GM12878 (cell line): ENCODE measurements at regions not wholly inside any gene's neighbourhood (a gene's known extent, or its start where the extent isn't known, plus 50 kb on each side); places are given as distances from the start of the nearest gene placed in this dataset.

Source experiments
- ATAC-seq: fragments of 200-7000 bp; cut with Tn5 transposase; 3 replicates; pipeline ENCODE4 v1.9.1; 2020; ENCODE audit warnings: mild to moderate bottlenecking, moderate library complexity
- BruUV-seq: library from RNA; stranded (reverse); fragments of 400-500 nt; replicated peaks from 2 replicates; lab custom pipeline; 2021; lab: Mats Ljungman, UMichigan
- CTCF ChIA-PET: fragments of 300-600 bp; sonication (Branson Sonifier 250); formaldehyde crosslinking; extraction: SDS; loops from one replicate; lab custom pipeline; 2021; ENCODE audit warnings: inconsistent platforms; lab: Yijun Ruan, JAX
- POLR2A ChIA-PET: fragments of 350-600 bp; formaldehyde crosslinking; extraction: SDS; loops from one replicate; lab custom pipeline; 2021; ENCODE audit warnings: inconsistent platforms; lab: Charles Lee
- RAD21 ChIA-PET: fragments of 300-600 bp; sonication (Branson Sonifier 250); formaldehyde crosslinking; loops from one replicate; lab custom pipeline; 2023; ENCODE audit warnings: antibody characterized with exemption; ENCODE audit not compliant: unreplicated experiment; lab: Charles Lee
- SMC1A ChIA-PET: fragments of 300-600 bp; sonication (Branson Sonifier 250); formaldehyde crosslinking; loops from one replicate; lab custom pipeline; 2023; ENCODE audit not compliant: unreplicated experiment, uncharacterized antibody; lab: Charles Lee
- DNase-seq: peaks from one replicate; pipeline ENCODE4 v3.0.0-alpha.2; 2011; ENCODE audit warnings: low read depth, low spot score
- FAIRE-seq: peaks from 3 replicates; lab custom pipeline; 2011; peaks lifted over from hg19 to GRCh38; lab: Jason Lieb, UNC
- H2AFZ ChIP-seq: 2 replicates; pipeline ENCODE4 v1.6.0; 2011; ENCODE audit warnings: low read depth, low read length, control low read depth; ENCODE audit not compliant: control insufficient read depth
- H3K27ac ChIP-seq: 2 replicates; pipeline ENCODE4 v1.5.1; 2011; ENCODE audit warnings: control low read depth; ENCODE audit not compliant: control insufficient read depth, insufficient read depth
- H3K27me3 ChIP-seq, 2 experiments: replicated peaks in 1 of 2; 2 replicates each; pipeline versions ENCODE4 v1.6.0 to v1.6.1; 2011; ENCODE audit warnings: low read length in 1 of 2; ENCODE audit not compliant: control insufficient read depth in 2 of 2, insufficient read depth in 2 of 2
- H3K36me3 ChIP-seq, 2 experiments: 2 replicates each; pipeline ENCODE4 v1.5.1; 2011; ENCODE audit warnings: low read length in 1 of 2; ENCODE audit not compliant: control insufficient read depth in 2 of 2, insufficient read depth in 2 of 2
- H3K4me1 ChIP-seq: 2 replicates; pipeline ENCODE4 v1.6.1; 2011; ENCODE audit warnings: mild to moderate bottlenecking, low read length, moderate library complexity, mixed read lengths; ENCODE audit not compliant: control insufficient read depth, insufficient read depth
- H3K4me2 ChIP-seq: 2 replicates; pipeline ENCODE4 v1.6.0; 2011; ENCODE audit warnings: control low read depth; ENCODE audit not compliant: control insufficient read depth, insufficient read depth
- H3K4me3 ChIP-seq: fragments of 200-600 bp; sonication (generic); 2 replicates; pipeline ENCODE4 v1.5.1; 2016
- H3K79me2 ChIP-seq: 2 replicates; pipeline ENCODE4 v1.6.0; 2011; ENCODE audit warnings: low read length; ENCODE audit not compliant: control insufficient read depth, insufficient read depth
- H3K9ac ChIP-seq: 2 replicates; pipeline ENCODE4 v1.8.0; 2011; ENCODE audit warnings: low read length, control low read depth, mixed read lengths; ENCODE audit not compliant: control insufficient read depth, insufficient read depth
- H3K9me3 ChIP-seq: replicated peaks from 3 replicates; pipeline ENCODE4 v1.5.1; 2011; ENCODE audit warnings: mild to moderate bottlenecking, low read length; ENCODE audit not compliant: control insufficient read depth, insufficient read depth
- H4K20me1 ChIP-seq: 2 replicates; pipeline ENCODE4 v1.6.0; 2011; ENCODE audit not compliant: control insufficient read depth, insufficient read depth
- E2F4 ChIP-seq: IDR thresholded peaks from 2 replicates; pipeline ENCODE4 v1.6.1; 2012; ENCODE audit warnings: low read depth, low read length, improper control_type of control experiment
- EZH2 ChIP-seq: IDR thresholded peaks from 2 replicates; pipeline ENCODE4 v1.6.1; 2012; ENCODE audit warnings: low read depth, mild to moderate bottlenecking, control low read depth, inconsistent platforms, low read length, borderline replicate concordance; ENCODE audit not compliant: control insufficient read depth
- IRF5 ChIP-seq: fragments of 450-650 bp; IDR thresholded peaks from 2 replicates; pipeline ENCODE4 v1.6.1; 2017; ENCODE audit warnings: borderline replicate concordance
- PAX5 ChIP-seq: IDR thresholded peaks from 2 replicates; pipeline ENCODE4 v1.6.1; 2011; ENCODE audit warnings: low read depth, low read length, borderline replicate concordance
- PAX8 ChIP-seq: fragments of 450-650 bp; IDR thresholded peaks from 2 replicates; pipeline ENCODE4 v1.6.1; 2017; ENCODE audit warnings: mild to moderate bottlenecking, moderate library complexity
- RAD51 ChIP-seq: fragments of 450-650 bp; IDR thresholded peaks from 2 replicates; pipeline ENCODE4 v1.6.1; 2016; ENCODE audit warnings: moderate library complexity, mild to moderate bottlenecking, inconsistent platforms
- RELA ChIP-seq: fragments of 450-650 bp; IDR thresholded peaks from 2 replicates; pipeline ENCODE4 v1.8.0; 2014; ENCODE audit warnings: borderline replicate concordance; ENCODE audit not compliant: partially characterized antibody
- SMAD1 ChIP-seq: fragments of 450-650 bp; IDR thresholded peaks from 2 replicates; pipeline ENCODE4 v1.6.1; 2018; ENCODE audit warnings: mild to moderate bottlenecking, low read depth; ENCODE audit not compliant: partially characterized antibody
- SREBF2 ChIP-seq: IDR thresholded peaks from 2 replicates; pipeline ENCODE4 v1.6.1; 2012; ENCODE audit warnings: mild to moderate bottlenecking, low read length
- TARDBP ChIP-seq: IDR thresholded peaks from 2 replicates; pipeline ENCODE4 v1.6.1; 2016; ENCODE audit warnings: borderline replicate concordance
- WGBS: methylation state at CpG from one replicate; pipeline ENCODE4 v1.1.6; 2016; ENCODE audit warnings: low lambda C conversion rate; ENCODE audit not compliant: insufficient replicate concordance, insufficient coverage; ENCODE audit errors: missing lambda C conversion rate; 5-methylcytosine and 5-hydroxymethylcytosine counted together
- in situ Hi-C: fragments of 300-500 bp; cut with MboI; formaldehyde crosslinking; loops from 9 replicates; pipeline ENCODE4 v1.14.3; 2018; ENCODE audit warnings: mixed read lengths
- intact Hi-C: fragments of 100-400 bp; cut with micrococcal nuclease; formaldehyde crosslinking; loops from one replicate; pipeline ENCODE4 v1.14.2; 2022; ENCODE audit not compliant: unreplicated experiment
- TF ChIP-seq, protein P1 (sequence below): fragments of 450-650 bp; conservative IDR thresholded peaks from 2 replicates; pipeline ENCODE4 v1.6.1; 2017; ENCODE audit warnings: mild to moderate bottlenecking, moderate library complexity
- TF ChIP-seq, protein P2 (sequence below): fragments of 450-650 bp; IDR thresholded peaks from 2 replicates; pipeline ENCODE4 v1.6.1; 2014; ENCODE audit warnings: mild to moderate bottlenecking

DNA sequence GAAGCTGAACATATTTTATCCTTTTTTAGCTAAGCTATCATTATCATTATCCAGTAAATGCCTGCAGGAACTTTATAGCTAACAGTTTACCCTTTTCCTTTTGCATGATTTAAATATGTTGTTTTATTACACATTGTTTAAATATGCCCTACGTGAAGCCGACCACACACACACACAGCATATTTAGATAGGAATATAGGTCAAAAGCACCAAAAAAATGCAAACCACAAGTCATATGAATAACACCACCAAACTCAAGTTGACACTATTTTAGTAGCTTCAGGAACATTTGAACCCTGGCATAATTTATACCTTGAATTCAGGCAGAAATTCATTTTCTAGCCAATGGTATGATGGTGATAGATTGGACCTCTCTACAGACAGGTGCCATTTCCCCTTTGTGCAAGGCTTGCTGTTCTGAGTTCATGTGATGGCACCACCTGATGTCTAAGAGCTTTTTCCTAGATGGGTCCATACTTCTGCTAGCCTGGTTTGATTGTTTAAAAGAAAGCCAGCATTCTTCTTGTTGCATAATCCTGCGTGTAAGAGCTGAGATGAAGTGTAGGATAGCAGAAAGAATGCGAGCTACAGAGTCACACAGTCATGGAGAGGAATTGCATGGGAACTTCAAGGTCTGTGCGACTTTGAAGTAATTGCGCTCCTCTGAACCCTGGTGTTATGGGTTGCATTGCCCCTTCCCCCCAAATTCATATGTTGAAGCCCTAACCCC, 454.8 kb upstream of the SOX5 start:
- Histone ChIP-seq H3K27me3 (no peaks in the 10 kb centered on the region; a peak in 1 of 4 replicates), H3K9ac (no peak overlapping the region), H3K9me3 (no peaks in the 10 kb centered on the region), H3K4me3 (no peak overlapping the region), H4K20me1 (no peaks in the 10 kb centered on the region), H3K4me2 (no peak overlapping the region), H3K27ac (no peak overlapping the region), H3K4me1 (no peaks in the 10 kb centered on the region), H2AFZ (no peak overlapping the region), H3K36me3 (no peaks in the 10 kb centered on the region), H3K79me2 (no peaks in the 10 kb centered on the region)
- TF ChIP-seq SMAD1 (no peak), RAD51 (no peak), IRF5 (no peak), E2F4 (no peak), EZH2 (no peak), TARDBP (no peak), PAX5 (no peak), PAX8 (no peak), SREBF2 (no peak), RELA (no peak)
- TF ChIP-seq, protein P1, sequence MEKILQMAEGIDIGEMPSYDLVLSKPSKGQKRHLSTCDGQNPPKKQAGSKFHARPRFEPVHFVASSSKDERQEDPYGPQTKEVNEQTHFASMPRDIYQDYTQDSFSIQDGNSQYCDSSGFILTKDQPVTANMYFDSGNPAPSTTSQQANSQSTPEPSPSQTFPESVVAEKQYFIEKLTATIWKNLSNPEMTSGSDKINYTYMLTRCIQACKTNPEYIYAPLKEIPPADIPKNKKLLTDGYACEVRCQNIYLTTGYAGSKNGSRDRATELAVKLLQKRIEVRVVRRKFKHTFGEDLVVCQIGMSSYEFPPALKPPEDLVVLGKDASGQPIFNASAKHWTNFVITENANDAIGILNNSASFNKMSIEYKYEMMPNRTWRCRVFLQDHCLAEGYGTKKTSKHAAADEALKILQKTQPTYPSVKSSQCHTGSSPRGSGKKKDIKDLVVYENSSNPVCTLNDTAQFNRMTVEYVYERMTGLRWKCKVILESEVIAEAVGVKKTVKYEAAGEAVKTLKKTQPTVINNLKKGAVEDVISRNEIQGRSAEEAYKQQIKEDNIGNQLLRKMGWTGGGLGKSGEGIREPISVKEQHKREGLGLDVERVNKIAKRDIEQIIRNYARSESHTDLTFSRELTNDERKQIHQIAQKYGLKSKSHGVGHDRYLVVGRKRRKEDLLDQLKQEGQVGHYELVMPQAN: no peak
- TF ChIP-seq, protein P2, sequence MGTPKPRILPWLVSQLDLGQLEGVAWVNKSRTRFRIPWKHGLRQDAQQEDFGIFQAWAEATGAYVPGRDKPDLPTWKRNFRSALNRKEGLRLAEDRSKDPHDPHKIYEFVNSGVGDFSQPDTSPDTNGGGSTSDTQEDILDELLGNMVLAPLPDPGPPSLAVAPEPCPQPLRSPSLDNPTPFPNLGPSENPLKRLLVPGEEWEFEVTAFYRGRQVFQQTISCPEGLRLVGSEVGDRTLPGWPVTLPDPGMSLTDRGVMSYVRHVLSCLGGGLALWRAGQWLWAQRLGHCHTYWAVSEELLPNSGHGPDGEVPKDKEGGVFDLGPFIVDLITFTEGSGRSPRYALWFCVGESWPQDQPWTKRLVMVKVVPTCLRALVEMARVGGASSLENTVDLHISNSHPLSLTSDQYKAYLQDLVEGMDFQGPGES: no peak
- no TSS peak for BruUV-seq
- ChIA-PET POLR2A (no interaction called here), SMC1A (interaction anchor here (1.0 to 1.5 kb wide), 2 partner anchors 14 to 26 kb away, joined by 3 to 4 read pairs; no protein-coding TSS in a partner anchor), CTCF (interaction anchor here (0.5 kb wide), 1 partner anchor 1463 kb away, joined by 4 read pairs; no protein-coding TSS in a partner anchor), RAD21 (no interaction called here)
- 61% methylated on average over 6 of the region's 6 CpGs for WGBS
- no peak for ATAC-seq
- DNase-seq: no peak
- no peak for FAIRE-seq
- in situ Hi-C loops (no loop called here), intact Hi-C loops (no loop called here)
